GM18517 (cell line): ENCODE measurements at regions not wholly inside any gene's neighbourhood (a gene's known extent, or its start where the extent isn't known, plus 50 kb on each side); places are given as distances from the start of the nearest gene placed in this dataset.

Source experiments
- ATAC-seq: cut with Tn5 transposase; IDR thresholded peaks from one replicate; pipeline ENCODE4 v1.9.1; 2021; ENCODE audit warnings: mild to moderate bottlenecking, moderate library complexity; ENCODE audit not compliant: unreplicated experiment

GRCh38 chr16:76222853-76223252 is 54.3 kb upstream of the CNTNAP4 start:
- ATAC-seq: no peak

GRCh38 chr16:76226011-76226410 is 51.2 kb upstream of the CNTNAP4 start:
- no peak for ATAC-seq

- no peak for ATAC-seq
Measured at GRCh38 chr16:76226481-76226880, 50.7 kb upstream of the CNTNAP4 start.
